WTC11 (cell line): ENCODE measurements at regions not wholly inside any gene's neighbourhood (a gene's known extent, or its start where the extent isn't known, plus 50 kb on each side); places are given as distances from the start of the nearest gene placed in this dataset.

Experiments used
- ATAC-seq: fragments of 200-7000 bp; cut with Tn5 transposase; 2 replicates; pipeline ENCODE4 v1.10.0; 2021; ENCODE audit warnings: mild to moderate bottlenecking, moderate library complexity
- CTCF ChIA-PET: fragments of 300-600 bp; sonication (Branson Sonifier 250); formaldehyde crosslinking; loops from one replicate; lab custom pipeline; 2021; ENCODE audit warnings: antibody characterized with exemption; lab: Charles Lee
- POLR2A ChIA-PET: fragments of 350-600 bp; sonication (Branson Sonifier 250); formaldehyde crosslinking; loops from one replicate; lab custom pipeline; 2021; ENCODE audit warnings: antibody characterized with exemption; lab: Charles Lee
- DNase-seq: peaks from one replicate; pipeline ENCODE4 v3.0.0; 2021; ENCODE audit warnings: low spot score
- H3K27ac Mint-ChIP-seq: 2 replicates; pipeline ENCODE4 v1.8.0; 2021; ENCODE audit warnings: mixed read lengths
- H3K27me3 Mint-ChIP-seq: 2 replicates; pipeline ENCODE4 v1.8.0; 2021; ENCODE audit warnings: low read depth, mild to moderate bottlenecking, moderate library complexity, mixed read lengths
- H3K36me3 Mint-ChIP-seq: 2 replicates; pipeline ENCODE4 v1.8.0; 2021; ENCODE audit warnings: mixed read lengths
- H3K4me1 Mint-ChIP-seq: 2 replicates; pipeline ENCODE4 v1.8.0; 2022; ENCODE audit warnings: mixed read lengths
- H3K4me3 Mint-ChIP-seq: 2 replicates; pipeline ENCODE4 v1.8.0; 2021; ENCODE audit warnings: mild to moderate bottlenecking, moderate library complexity, mixed read lengths
- H3K9me3 Mint-ChIP-seq: 2 replicates; pipeline ENCODE4 v1.8.0; 2021; ENCODE audit warnings: mixed read lengths
- AR ChIP-seq: fragments of 250-450 bp; sonication (Bioruptor Pico); IDR thresholded peaks from 2 replicates; pipeline ENCODE4 v1.9.0; 2021; ENCODE audit warnings: mild to moderate bottlenecking
- ATF2 ChIP-seq: sonication (generic); formaldehyde crosslinking; IDR thresholded peaks from 2 replicates; pipeline ENCODE4 v1.8.1; 2022; ENCODE audit warnings: low read depth, missing genetic modification reagents, borderline replicate concordance
- CBFB ChIP-seq: sonication (generic); formaldehyde crosslinking; IDR thresholded peaks from 2 replicates; pipeline ENCODE4 v1.8.1; 2022; ENCODE audit warnings: mild to moderate bottlenecking, low read depth, missing genetic modification reagents
- EMX1 ChIP-seq: fragments of 250-450 bp; sonication (Bioruptor Pico); IDR thresholded peaks from 2 replicates; pipeline ENCODE4 v1.8.0; 2021; ENCODE audit warnings: mild to moderate bottlenecking
- ESRRA ChIP-seq: sonication (generic); formaldehyde crosslinking; IDR thresholded peaks from 2 replicates; pipeline ENCODE4 v1.8.1; 2022; ENCODE audit warnings: mild to moderate bottlenecking, missing genetic modification reagents, borderline replicate concordance
- ETV6 ChIP-seq: sonication (generic); formaldehyde crosslinking; IDR thresholded peaks from 2 replicates; pipeline ENCODE4 v1.8.1; 2022; ENCODE audit warnings: mild to moderate bottlenecking, missing genetic modification reagents
- FOXK1 ChIP-seq: sonication (generic); formaldehyde crosslinking; IDR thresholded peaks from 2 replicates; pipeline ENCODE4 v1.8.0; 2022; ENCODE audit warnings: mild to moderate bottlenecking, moderate library complexity, missing genetic modification reagents
- GABPB1 ChIP-seq: sonication (generic); formaldehyde crosslinking; IDR thresholded peaks from 2 replicates; pipeline ENCODE4 v1.8.1; 2023; ENCODE audit warnings: mild to moderate bottlenecking, missing genetic modification reagents
- HMGA2 ChIP-seq: fragments of 250-450 bp; sonication (Bioruptor Pico); IDR thresholded peaks from 2 replicates; pipeline ENCODE4 v1.4.0; 2021; ENCODE audit warnings: mild to moderate bottlenecking, moderate library complexity
- IRF2 ChIP-seq: sonication (generic); formaldehyde crosslinking; IDR thresholded peaks from 2 replicates; pipeline ENCODE4 v1.8.0; 2022; ENCODE audit warnings: low read depth, missing genetic modification reagents, borderline replicate concordance
- MXD4 ChIP-seq: fragments of 250-450 bp; sonication (Bioruptor Pico); IDR thresholded peaks from 2 replicates; pipeline ENCODE4 v1.8.0; 2021; ENCODE audit warnings: mild to moderate bottlenecking, moderate library complexity, borderline replicate concordance
- MYBL2 ChIP-seq: sonication (generic); formaldehyde crosslinking; IDR thresholded peaks from 2 replicates; pipeline ENCODE4 v1.8.1; 2023; ENCODE audit warnings: mild to moderate bottlenecking, moderate library complexity, missing genetic modification reagents
- NR3C1 ChIP-seq: sonication (generic); formaldehyde crosslinking; conservative IDR thresholded peaks from 2 replicates; pipeline ENCODE4 v1.8.1; 2023; ENCODE audit warnings: low read depth, mild to moderate bottlenecking, missing genetic modification reagents
- OVOL2 ChIP-seq: fragments of 250-450 bp; sonication (Bioruptor Pico); IDR thresholded peaks from 2 replicates; pipeline ENCODE4 v1.9.0; 2021; ENCODE audit warnings: mild to moderate bottlenecking, borderline replicate concordance
- PREB ChIP-seq: sonication (generic); formaldehyde crosslinking; IDR thresholded peaks from 2 replicates; pipeline ENCODE4 v1.8.1; 2022; ENCODE audit warnings: mild to moderate bottlenecking, missing genetic modification reagents, moderate library complexity, borderline replicate concordance
- SMAD3 ChIP-seq: sonication (generic); formaldehyde crosslinking; IDR thresholded peaks from 2 replicates; pipeline ENCODE4 v1.8.0; 2022; ENCODE audit warnings: missing genetic modification reagents, mild to moderate bottlenecking, borderline replicate concordance
- SMAD4 ChIP-seq: sonication (generic); formaldehyde crosslinking; IDR thresholded peaks from 2 replicates; pipeline ENCODE4 v1.8.0; 2022; ENCODE audit warnings: mild to moderate bottlenecking, missing genetic modification reagents
- SP1 ChIP-seq: sonication (generic); formaldehyde crosslinking; conservative IDR thresholded peaks from 2 replicates; pipeline ENCODE4 v1.8.1; 2022; ENCODE audit warnings: missing genetic modification reagents
- TEAD1 ChIP-seq: sonication (generic); formaldehyde crosslinking; IDR thresholded peaks from 2 replicates; pipeline ENCODE4 v1.8.0; 2022; ENCODE audit warnings: mild to moderate bottlenecking, missing genetic modification reagents
- USF1 ChIP-seq: sonication (generic); formaldehyde crosslinking; IDR thresholded peaks from 2 replicates; pipeline ENCODE4 v1.8.0; 2022; ENCODE audit warnings: mild to moderate bottlenecking, missing genetic modification reagents
- ZBTB21 ChIP-seq: sonication (generic); formaldehyde crosslinking; IDR thresholded peaks from 2 replicates; pipeline ENCODE4 v1.8.1; 2023; ENCODE audit warnings: mild to moderate bottlenecking, missing genetic modification reagents, borderline replicate concordance
- ZMAT4 ChIP-seq: fragments of 250-450 bp; sonication (Bioruptor Pico); IDR thresholded peaks from 2 replicates; pipeline ENCODE4 v1.9.0; 2021; ENCODE audit warnings: mild to moderate bottlenecking
- ZNF121 ChIP-seq: sonication (generic); formaldehyde crosslinking; IDR thresholded peaks from 2 replicates; pipeline ENCODE4 v1.8.0; 2023; ENCODE audit warnings: missing genetic modification reagents
- ZNF138 ChIP-seq: sonication (generic); formaldehyde crosslinking; conservative IDR thresholded peaks from 2 replicates; pipeline ENCODE4 v1.8.1; 2022; ENCODE audit warnings: mild to moderate bottlenecking, moderate library complexity, missing genetic modification reagents
- ZNF219 ChIP-seq: sonication (generic); formaldehyde crosslinking; IDR thresholded peaks from 2 replicates; pipeline ENCODE4 v1.8.0; 2023; ENCODE audit warnings: missing genetic modification reagents, mild to moderate bottlenecking, borderline replicate concordance
- ZNF396 ChIP-seq: fragments of 250-450 bp; sonication (Bioruptor Pico); IDR thresholded peaks from 2 replicates; pipeline ENCODE4 v1.8.0; 2021; ENCODE audit warnings: mild to moderate bottlenecking, moderate library complexity, borderline replicate concordance
- ZNF512 ChIP-seq: sonication (generic); formaldehyde crosslinking; IDR thresholded peaks from 2 replicates; pipeline ENCODE4 v1.8.1; 2022; ENCODE audit warnings: missing genetic modification reagents, borderline replicate concordance
- TF ChIP-seq, protein P1 (sequence below): fragments of 250-450 bp; sonication (Bioruptor Pico); IDR thresholded peaks from 2 replicates; pipeline ENCODE4 v1.9.0; 2021; ENCODE audit warnings: moderate library complexity, mild to moderate bottlenecking, inconsistent platforms, borderline replicate concordance

GRCh38 chr1:62941780-62942179 lies 157.8 kb downstream of the ATG4C start:
- Mint-ChIP-seq H3K36me3 (no peaks in the 10 kb centered on the region), H3K27ac (no peak overlapping the region), H3K9me3 (no peaks in the 10 kb centered on the region), H3K4me3 (no peak overlapping the region)
- ChIA-PET CTCF (interaction anchor here (0.5 to 0.6 kb wide), 2 partner anchors 36 to 176 kb away, joined by 3 read pairs; no protein-coding TSS in a partner anchor), POLR2A (no interaction called here)
- no peak for ATAC-seq
- no peak for TF ChIP-seq ZNF138 (CRISPR knock-in tag)
- TF ChIP-seq EMX1 (CRISPR knock-in tag), result no peak
- no peak for TF ChIP-seq ETV6 (CRISPR knock-in tag)
- no peak for TF ChIP-seq SP1 (CRISPR knock-in tag)
- no peak for TF ChIP-seq ZBTB21 (CRISPR knock-in tag)
- TF ChIP-seq ZNF512 (CRISPR knock-in tag), result no peak
- no peak for TF ChIP-seq GABPB1 (CRISPR knock-in tag)
- no peak for TF ChIP-seq ESRRA (CRISPR knock-in tag)
- no peak for TF ChIP-seq NR3C1 (CRISPR knock-in tag)
- TF ChIP-seq CBFB, result no peak
- no peak for TF ChIP-seq MXD4 (CRISPR knock-in tag)
- no peak for TF ChIP-seq FOXK1 (CRISPR knock-in tag)
- TF ChIP-seq, all 79 proteins: peak for 0
- no peak for DNase-seq
- H3K27me3 Mint-ChIP-seq, result no peaks in the 10 kb centered on the region; the same call in 1 of the 2 replicates
- H3K4me1 Mint-ChIP-seq, result no peaks in the 10 kb centered on the region

DNA sequence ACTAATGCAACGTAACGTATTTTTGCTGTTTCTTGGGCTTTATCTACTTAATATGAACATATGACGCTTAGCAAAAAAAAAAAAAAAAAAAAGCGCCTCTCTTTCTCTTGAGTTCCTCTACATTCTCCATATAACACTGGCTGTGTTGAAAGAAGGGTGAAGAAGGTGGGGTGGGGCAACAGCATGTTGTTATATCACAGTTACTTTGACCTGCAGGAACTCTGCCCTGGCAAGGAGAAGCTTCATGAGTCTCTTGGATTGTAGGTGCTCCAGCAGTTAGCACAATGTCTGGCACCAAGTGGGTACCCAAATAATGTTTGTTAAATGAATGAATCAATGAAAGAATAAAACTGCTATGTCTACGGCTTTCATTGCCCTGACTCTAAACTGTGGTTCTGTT lies 162.6 kb downstream of the ATG4C start:
- H3K27ac Mint-ChIP-seq, result no peak overlapping the region
- H3K4me1 Mint-ChIP-seq, result no peaks in the 10 kb centered on the region
- no peak for DNase-seq
- H3K27me3 Mint-ChIP-seq, result no peaks in the 10 kb centered on the region; the same call in 1 of the 2 replicates
- no peaks in the 10 kb centered on the region for H3K9me3 Mint-ChIP-seq
- no peak for ATAC-seq
- ChIA-PET POLR2A (no interaction called here), CTCF (interaction anchor here (1.0 to 2.0 kb wide), 2 partner anchors 20 to 40 kb away, joined by 3 to 6 read pairs; no protein-coding TSS in a partner anchor)
- H3K4me3 Mint-ChIP-seq, result no peak overlapping the region
- H3K36me3 Mint-ChIP-seq, result no peaks in the 10 kb centered on the region
- no peak for TF ChIP-seq ZMAT4 (CRISPR knock-in tag)
- TF ChIP-seq TEAD1 (CRISPR knock-in tag), result no peak
- no peak for TF ChIP-seq IRF2 (CRISPR knock-in tag)
- no peak for TF ChIP-seq ATF2 (CRISPR knock-in tag)
- TF ChIP-seq, protein P1, sequence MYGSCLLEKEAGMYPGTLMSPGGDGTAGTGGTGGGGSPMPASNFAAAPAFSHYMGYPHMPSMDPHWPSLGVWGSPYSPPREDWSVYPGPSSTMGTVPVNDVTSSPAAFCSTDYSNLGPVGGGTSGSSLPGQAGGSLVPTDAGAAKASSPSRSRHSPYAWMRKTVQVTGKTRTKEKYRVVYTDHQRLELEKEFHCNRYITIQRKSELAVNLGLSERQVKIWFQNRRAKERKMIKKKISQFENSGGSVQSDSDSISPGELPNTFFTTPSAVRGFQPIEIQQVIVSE (CRISPR knock-in tag), result no peak
- TF ChIP-seq ZNF219 (CRISPR knock-in tag), result no peak
- TF ChIP-seq ZNF121, result no peak
- no peak for TF ChIP-seq PREB
- no peak for TF ChIP-seq NR3C1 (CRISPR knock-in tag)
- no peak for TF ChIP-seq MYBL2
- no peak for TF ChIP-seq HMGA2
- no peak for TF ChIP-seq OVOL2 (CRISPR knock-in tag)
- TF ChIP-seq MXD4 (CRISPR knock-in tag), result no peak
- no peak for TF ChIP-seq ZNF138 (CRISPR knock-in tag)
- no peak for TF ChIP-seq USF1 (CRISPR knock-in tag)
- no peak for TF ChIP-seq SMAD3 (CRISPR knock-in tag)
- no peak for TF ChIP-seq AR (CRISPR knock-in tag)
- no peak for TF ChIP-seq ZNF396 (CRISPR knock-in tag)
- no peak for TF ChIP-seq SMAD4 (CRISPR knock-in tag)
